SK-N-SH (cell line): ENCODE measurements at regions not wholly inside any gene's neighbourhood (a gene's known extent, or its start where the extent isn't known, plus 50 kb on each side); places are given as distances from the start of the nearest gene placed in this dataset.

Experiments used
- IRF3 ChIP-seq: fragments of 150-350 bp; IDR thresholded peaks from 2 replicates; pipeline ENCODE4 v1.6.1; 2016; ENCODE audit warnings: mild to moderate bottlenecking, low read depth, low read length
- MEF2A ChIP-seq: IDR thresholded peaks from 2 replicates; pipeline ENCODE4 v1.4.0; 2012; ENCODE audit warnings: low read depth, borderline replicate concordance
- NFIC ChIP-seq: IDR thresholded peaks from 2 replicates; pipeline ENCODE4 v1.4.0; 2012; ENCODE audit warnings: borderline replicate concordance
- PBX3 ChIP-seq: IDR thresholded peaks from 2 replicates; pipeline ENCODE4; 2012

- TF ChIP-seq IRF3 = no peak
- no peak for TF ChIP-seq MEF2A
- no peak for TF ChIP-seq NFIC
- no peak for TF ChIP-seq PBX3
Observed at GRCh38 chr2:78780864-78781583, 244.5 kb upstream of the REG3G start.
